HL-60 (cell line): ENCODE measurements at regions not wholly inside any gene's neighbourhood (a gene's known extent, or its start where the extent isn't known, plus 50 kb on each side); places are given as distances from the start of the nearest gene placed in this dataset.

Source experiments
- DNase-seq, 2 experiments: peaks; one replicate each; pipeline ENCODE4 v3.0.0-alpha.2; 2010 to 2020; ENCODE audit warnings: low read depth in 1 of 2, low spot score in 1 of 2
- H3K27ac ChIP-seq: fragments of 250-450 bp; sonication (Bioruptor Pico); replicated peaks from 2 replicates; pipeline ENCODE4 v1.5.1; 2020; ENCODE audit warnings: mild to moderate bottlenecking, moderate library complexity
- H3K27me3 ChIP-seq: fragments of 250-450 bp; sonication (Bioruptor Pico); 2 replicates; pipeline ENCODE4 v1.5.1; 2021; ENCODE audit warnings: mild to moderate bottlenecking, moderate library complexity; ENCODE audit not compliant: insufficient read depth, poor library complexity, severe bottlenecking
- H3K4me3 ChIP-seq: replicated peaks from 2 replicates; pipeline ENCODE4 v1.5.1; 2011; ENCODE audit warnings: mild to moderate bottlenecking, control low read depth, low read length; ENCODE audit not compliant: insufficient read depth
- GABPA ChIP-seq: IDR thresholded peaks from 2 replicates; pipeline ENCODE4 v1.6.1; 2012; ENCODE audit warnings: low read depth
- POLR2AphosphoS5 ChIP-seq: IDR thresholded peaks from 2 replicates; pipeline ENCODE4 v1.6.1; 2012; ENCODE audit warnings: low read depth
- SPI1 ChIP-seq: IDR thresholded peaks from 2 replicates; pipeline ENCODE4 v1.6.1; 2012; ENCODE audit warnings: low read depth, mild to moderate bottlenecking, borderline replicate concordance
- TF ChIP-seq, protein P1 (sequence below): IDR thresholded peaks from one replicate; pipeline ENCODE4 v1.5.1; 2011; ENCODE audit warnings: low read length, control low read depth, inconsistent platforms; ENCODE audit not compliant: insufficient read depth
- TF ChIP-seq, protein P2 (sequence below): IDR thresholded peaks from 2 replicates; pipeline ENCODE4 v1.6.1; 2012; ENCODE audit warnings: low read depth; ENCODE audit not compliant: insufficient replicate concordance

DNA sequence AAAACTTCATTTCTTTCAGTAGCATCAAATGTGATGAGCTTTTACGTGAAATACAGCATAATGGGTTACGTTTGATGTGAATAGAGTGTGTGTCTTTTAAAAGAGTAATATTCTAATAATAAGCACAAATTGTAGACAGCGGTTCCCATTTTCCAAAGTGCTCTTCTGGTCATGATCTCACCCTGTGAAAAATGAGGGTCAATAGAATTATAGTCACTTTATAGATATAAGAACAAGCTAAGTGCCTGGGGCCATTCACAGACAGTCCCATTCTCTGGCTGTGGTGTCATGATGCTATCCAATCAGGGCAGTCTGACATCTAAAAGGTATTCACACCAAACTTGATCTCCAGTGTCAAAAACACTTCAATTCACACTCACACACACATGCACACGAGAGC is 830.8 kb upstream of the AUTS2 start:
- no peak for TF ChIP-seq GABPA
- no peak for TF ChIP-seq SPI1
- TF ChIP-seq, protein P1, sequence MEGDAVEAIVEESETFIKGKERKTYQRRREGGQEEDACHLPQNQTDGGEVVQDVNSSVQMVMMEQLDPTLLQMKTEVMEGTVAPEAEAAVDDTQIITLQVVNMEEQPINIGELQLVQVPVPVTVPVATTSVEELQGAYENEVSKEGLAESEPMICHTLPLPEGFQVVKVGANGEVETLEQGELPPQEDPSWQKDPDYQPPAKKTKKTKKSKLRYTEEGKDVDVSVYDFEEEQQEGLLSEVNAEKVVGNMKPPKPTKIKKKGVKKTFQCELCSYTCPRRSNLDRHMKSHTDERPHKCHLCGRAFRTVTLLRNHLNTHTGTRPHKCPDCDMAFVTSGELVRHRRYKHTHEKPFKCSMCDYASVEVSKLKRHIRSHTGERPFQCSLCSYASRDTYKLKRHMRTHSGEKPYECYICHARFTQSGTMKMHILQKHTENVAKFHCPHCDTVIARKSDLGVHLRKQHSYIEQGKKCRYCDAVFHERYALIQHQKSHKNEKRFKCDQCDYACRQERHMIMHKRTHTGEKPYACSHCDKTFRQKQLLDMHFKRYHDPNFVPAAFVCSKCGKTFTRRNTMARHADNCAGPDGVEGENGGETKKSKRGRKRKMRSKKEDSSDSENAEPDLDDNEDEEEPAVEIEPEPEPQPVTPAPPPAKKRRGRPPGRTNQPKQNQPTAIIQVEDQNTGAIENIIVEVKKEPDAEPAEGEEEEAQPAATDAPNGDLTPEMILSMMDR, result no peak
- TF ChIP-seq, protein P2, sequence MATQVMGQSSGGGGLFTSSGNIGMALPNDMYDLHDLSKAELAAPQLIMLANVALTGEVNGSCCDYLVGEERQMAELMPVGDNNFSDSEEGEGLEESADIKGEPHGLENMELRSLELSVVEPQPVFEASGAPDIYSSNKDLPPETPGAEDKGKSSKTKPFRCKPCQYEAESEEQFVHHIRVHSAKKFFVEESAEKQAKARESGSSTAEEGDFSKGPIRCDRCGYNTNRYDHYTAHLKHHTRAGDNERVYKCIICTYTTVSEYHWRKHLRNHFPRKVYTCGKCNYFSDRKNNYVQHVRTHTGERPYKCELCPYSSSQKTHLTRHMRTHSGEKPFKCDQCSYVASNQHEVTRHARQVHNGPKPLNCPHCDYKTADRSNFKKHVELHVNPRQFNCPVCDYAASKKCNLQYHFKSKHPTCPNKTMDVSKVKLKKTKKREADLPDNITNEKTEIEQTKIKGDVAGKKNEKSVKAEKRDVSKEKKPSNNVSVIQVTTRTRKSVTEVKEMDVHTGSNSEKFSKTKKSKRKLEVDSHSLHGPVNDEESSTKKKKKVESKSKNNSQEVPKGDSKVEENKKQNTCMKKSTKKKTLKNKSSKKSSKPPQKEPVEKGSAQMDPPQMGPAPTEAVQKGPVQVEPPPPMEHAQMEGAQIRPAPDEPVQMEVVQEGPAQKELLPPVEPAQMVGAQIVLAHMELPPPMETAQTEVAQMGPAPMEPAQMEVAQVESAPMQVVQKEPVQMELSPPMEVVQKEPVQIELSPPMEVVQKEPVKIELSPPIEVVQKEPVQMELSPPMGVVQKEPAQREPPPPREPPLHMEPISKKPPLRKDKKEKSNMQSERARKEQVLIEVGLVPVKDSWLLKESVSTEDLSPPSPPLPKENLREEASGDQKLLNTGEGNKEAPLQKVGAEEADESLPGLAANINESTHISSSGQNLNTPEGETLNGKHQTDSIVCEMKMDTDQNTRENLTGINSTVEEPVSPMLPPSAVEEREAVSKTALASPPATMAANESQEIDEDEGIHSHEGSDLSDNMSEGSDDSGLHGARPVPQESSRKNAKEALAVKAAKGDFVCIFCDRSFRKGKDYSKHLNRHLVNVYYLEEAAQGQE, result no peak
- no peak for TF ChIP-seq POLR2AphosphoS5
- Histone ChIP-seq H3K4me3 (no peak overlapping the region), H3K27me3 (no peaks in the 10 kb centered on the region), H3K27ac (no peak overlapping the region)
- no peak for DNase-seq

DNA sequence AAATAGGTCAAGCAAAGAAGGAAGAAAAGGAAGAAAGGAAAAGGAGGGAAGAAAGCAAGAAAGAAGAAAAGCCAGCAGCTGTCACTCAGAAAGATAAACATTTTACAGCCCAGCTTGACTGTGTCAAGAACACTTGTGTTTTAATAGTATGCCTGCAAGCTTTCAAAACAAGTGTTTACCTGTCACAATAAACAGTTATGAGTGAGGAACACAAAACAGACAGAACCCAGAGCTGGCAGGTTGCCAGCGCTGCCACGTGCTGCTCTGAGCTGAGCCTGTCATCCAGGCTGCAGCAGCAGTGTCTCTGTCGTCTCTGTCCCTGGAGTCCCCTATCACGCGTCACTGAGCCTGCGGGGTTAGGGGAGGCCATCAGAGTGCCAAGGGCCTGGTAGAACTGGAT is 827.6 kb upstream of the AUTS2 start:
- Histone ChIP-seq H3K27me3 (no peaks in the 10 kb centered on the region), H3K4me3 (no peak overlapping the region), H3K27ac (no peak overlapping the region)
- TF ChIP-seq POLR2AphosphoS5 (no peak), GABPA (no peak), SPI1 (no peak)
- TF ChIP-seq, protein P2, result no peak
- TF ChIP-seq, protein P1, result no peak
- DNase-seq, result no peak

DNA sequence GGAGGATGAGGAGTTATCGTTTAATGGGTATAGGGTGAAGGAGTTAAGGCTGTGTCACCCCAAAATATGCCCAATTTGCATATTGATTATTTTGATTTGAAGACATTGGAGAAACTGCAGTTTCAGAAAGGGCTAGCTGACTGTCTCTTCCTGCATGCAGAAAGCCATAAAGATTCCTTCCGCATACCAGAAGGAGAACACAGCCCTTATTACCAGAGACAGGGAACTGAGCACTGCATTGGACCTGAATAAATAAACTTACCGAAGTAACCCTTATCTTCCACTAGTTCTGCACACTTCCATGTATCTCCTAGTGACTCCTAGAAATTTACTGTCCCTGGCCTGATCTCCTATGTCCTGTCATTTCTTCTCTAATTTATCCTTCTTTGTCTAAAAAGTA is 821.9 kb upstream of the AUTS2 start:
- H3K27ac ChIP-seq, result no peak overlapping the region

DNA sequence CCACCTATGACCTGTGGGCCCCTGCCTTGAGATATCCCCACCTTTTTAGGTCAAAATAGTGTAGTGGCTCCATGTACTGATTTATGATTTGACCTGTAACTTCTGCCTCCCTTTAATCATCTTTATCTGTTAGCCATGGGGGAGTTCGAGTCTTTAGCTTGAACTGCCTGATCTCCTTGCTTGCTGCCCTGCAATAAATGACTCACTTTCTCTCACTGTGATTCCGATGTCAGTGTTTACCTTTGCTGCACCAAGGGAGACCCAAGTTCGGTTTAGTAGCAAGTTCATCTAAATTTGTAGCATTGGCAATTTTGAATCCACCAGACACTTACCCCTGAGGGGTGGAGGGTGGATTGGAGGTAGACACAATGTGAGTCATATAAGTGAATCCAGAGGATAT is 814.6 kb upstream of the AUTS2 start:
- TF ChIP-seq, protein P1, result no peak
- no peak for TF ChIP-seq SPI1
- TF ChIP-seq GABPA, result no peak
- TF ChIP-seq, protein P2, result no peak
- TF ChIP-seq POLR2AphosphoS5, result no peak
- no peak overlapping the region for H3K4me3 ChIP-seq
- no peak for DNase-seq
- H3K27me3 ChIP-seq, result no peaks in the 10 kb centered on the region
- no peak overlapping the region for H3K27ac ChIP-seq

More for the DNA sequence above, 821.9 kb upstream of the AUTS2 start:
- Histone ChIP-seq H3K4me3 (no peak overlapping the region), H3K27me3 (no peaks in the 10 kb centered on the region)
- no peak for TF ChIP-seq GABPA
- no peak for DNase-seq
